ENCODE measurements at regions not wholly inside any gene's neighbourhood (a gene's known extent, or its start where the extent isn't known, plus 50 kb on each side); places are given as distances from the start of the nearest gene placed in this dataset.
A peak's percentile ranks its signal among the peaks of the same experiment; 100 is the strongest.
"Not testable (repeated sequence)": the region's sequence is repeated elsewhere in the genome, so short reads cannot be mapped to it uniquely, and the experiment has no call there.

- DNase-seq (ENCODE audit: missing footprints) (no peak), ATAC-seq (no peak)
- intact Hi-C loops (cut with DNase I): no loop called here
Measured at GRCh38 chr10:6956562-6956961, 376.5 kb upstream of the PRKCQ start.

GRCh38 chr10:6953271-6953801, 373.3 kb upstream of the PRKCQ start:
- ATAC-seq: peak; percentile 52
- intact Hi-C loops (cut with DNase I): no loop called here
- DNase-seq (ENCODE audit: missing footprints): peak; percentile 68

GRCh38 chr10:6951732-6952131, 371.7 kb upstream of the PRKCQ start:
- intact Hi-C loops (cut with DNase I): no loop called here
- ATAC-seq: no peak
- no peak for DNase-seq (ENCODE audit: missing footprints)

- DNase-seq (ENCODE audit: missing footprints) (no peak), ATAC-seq (no peak)
- intact Hi-C loops (cut with DNase I): no loop called here
Measured at GRCh38 chr10:6950133-6950532, 370.1 kb upstream of the PRKCQ start.

GRCh38 chr10:6944436-6944835, 364.4 kb upstream of the PRKCQ start:
- intact Hi-C loops (cut with DNase I): no loop called here
- DNase-seq (ENCODE audit: missing footprints) (no peak), ATAC-seq (no peak)

- no peak for DNase-seq (ENCODE audit: missing footprints)
- intact Hi-C loops (cut with DNase I): no loop called here
- ATAC-seq: no peak
Measured at GRCh38 chr10:6938384-6938783, 358.3 kb upstream of the PRKCQ start.

GRCh38 chr10:6936931-6937330, 356.9 kb upstream of the PRKCQ start:
- DNase-seq (ENCODE audit: missing footprints): no peak
- intact Hi-C loops (cut with DNase I): no loop called here

GRCh38 chr10:6929148-6929830, 349.2 kb upstream of the PRKCQ start:
- ATAC-seq (no peak), DNase-seq (ENCODE audit: missing footprints) (no peak)
- intact Hi-C loops (cut with DNase I): no loop called here

More at GRCh38 chr10:6936931-6937330, 356.9 kb upstream of the PRKCQ start:
- ATAC-seq: no peak

GRCh38 chr10:6928586-6928985, 348.5 kb upstream of the PRKCQ start:
- intact Hi-C loops (cut with DNase I): no loop called here
- ATAC-seq (no peak), DNase-seq (ENCODE audit: missing footprints) (no peak)

GRCh38 chr10:6926971-6927370, 346.9 kb upstream of the PRKCQ start:
- intact Hi-C loops (cut with DNase I): no loop called here
- ATAC-seq (no peak), DNase-seq (ENCODE audit: missing footprints) (no peak)

- ATAC-seq: no peak
- DNase-seq (ENCODE audit: missing footprints): no peak
- intact Hi-C loops (cut with DNase I): no loop called here
Measured at GRCh38 chr10:6925146-6925545, 345.1 kb upstream of the PRKCQ start.

GRCh38 chr10:6924166-6924565, 344.1 kb upstream of the PRKCQ start:
- intact Hi-C loops (cut with DNase I): loop anchor here (5.0 kb wide), 1 partner anchor 328 kb away; no protein-coding TSS in a partner anchor
- DNase-seq (ENCODE audit: missing footprints): no peak
- no peak for ATAC-seq

- intact Hi-C loops (cut with DNase I): loop anchor here (2.0 to 5.0 kb wide), 2 partner anchors 331 to 490 kb away; partner anchors contain the start of gene SFMBT2
- not testable (repeated sequence) for ATAC-seq; DNase-seq (ENCODE audit: missing footprints)
Measured at GRCh38 chr10:6921026-6921425, 340.9 kb upstream of the PRKCQ start.

- ATAC-seq (peak; percentile 95), DNase-seq (ENCODE audit: missing footprints) (peak; percentile 86)
- intact Hi-C loops (cut with DNase I): loop anchor here (2.0 to 5.0 kb wide), 2 partner anchors 332 to 490 kb away; partner anchors contain the start of gene SFMBT2
Measured at GRCh38 chr10:6920072-6921019, 340.3 kb upstream of the PRKCQ start.

GRCh38 chr10:6919077-6919476, 339.0 kb upstream of the PRKCQ start:
- intact Hi-C loops (cut with DNase I): no loop called here
- DNase-seq (ENCODE audit: missing footprints): no peak
- no peak for ATAC-seq

- DNase-seq (ENCODE audit: missing footprints) (no peak), ATAC-seq (no peak)
- intact Hi-C loops (cut with DNase I): no loop called here
Measured at GRCh38 chr10:6918305-6918704, 338.2 kb upstream of the PRKCQ start.

- no peak for ATAC-seq
Measured at GRCh38 chr10:6917125-6917524, 337.0 kb upstream of the PRKCQ start.

GRCh38 chr10:6916601-6917000, 336.5 kb upstream of the PRKCQ start:
- intact Hi-C loops (cut with DNase I): no loop called here
- ATAC-seq (no peak), DNase-seq (ENCODE audit: missing footprints) (no peak)

More at GRCh38 chr10:6917125-6917524, 337.0 kb upstream of the PRKCQ start:
- intact Hi-C loops (cut with DNase I): no loop called here
- DNase-seq (ENCODE audit: missing footprints): no peak

- intact Hi-C loops (cut with DNase I): no loop called here
- ATAC-seq (no peak), DNase-seq (ENCODE audit: missing footprints) (no peak)
Measured at GRCh38 chr10:6915307-6915706, 335.2 kb upstream of the PRKCQ start.

GRCh38 chr10:6912929-6913328, 332.9 kb upstream of the PRKCQ start:
- DNase-seq (ENCODE audit: missing footprints) (no peak), ATAC-seq (no peak)
- intact Hi-C loops (cut with DNase I): no loop called here
